GM18858 (cell line): ENCODE measurements at regions not wholly inside any gene's neighbourhood (a gene's known extent, or its start where the extent isn't known, plus 50 kb on each side); places are given as distances from the start of the nearest gene placed in this dataset.
A peak's percentile ranks its signal among the peaks of the same experiment; 100 is the strongest.
"Not testable (repeated sequence)": the region's sequence is repeated elsewhere in the genome, so short reads cannot be mapped to it uniquely, and the experiment has no call there.

Experiments used
- ATAC-seq: cut with Tn5 transposase; IDR thresholded peaks from one replicate; pipeline ENCODE4 v1.9.1; 2021; ENCODE audit not compliant: unreplicated experiment

DNA sequence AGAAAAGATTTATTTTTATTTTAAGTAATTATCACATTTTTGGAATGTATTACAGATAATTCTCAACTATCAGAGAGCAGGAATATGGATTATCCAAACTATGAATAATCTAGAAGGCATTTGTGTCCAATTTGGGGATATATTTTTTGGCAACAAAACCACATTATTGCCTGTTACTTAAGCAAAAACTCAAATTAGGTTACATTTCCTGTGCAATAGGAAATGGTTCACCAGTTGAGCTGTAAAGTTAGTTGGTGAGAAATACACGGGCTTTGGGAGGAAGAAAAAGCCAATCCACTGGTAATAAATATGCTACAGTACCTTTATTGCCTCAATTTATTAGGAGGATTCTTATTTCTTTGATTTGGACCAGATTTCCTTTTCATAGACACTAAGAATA is 1075.2 kb downstream of the PCDH9 start:
- ATAC-seq = no peak

DNA sequence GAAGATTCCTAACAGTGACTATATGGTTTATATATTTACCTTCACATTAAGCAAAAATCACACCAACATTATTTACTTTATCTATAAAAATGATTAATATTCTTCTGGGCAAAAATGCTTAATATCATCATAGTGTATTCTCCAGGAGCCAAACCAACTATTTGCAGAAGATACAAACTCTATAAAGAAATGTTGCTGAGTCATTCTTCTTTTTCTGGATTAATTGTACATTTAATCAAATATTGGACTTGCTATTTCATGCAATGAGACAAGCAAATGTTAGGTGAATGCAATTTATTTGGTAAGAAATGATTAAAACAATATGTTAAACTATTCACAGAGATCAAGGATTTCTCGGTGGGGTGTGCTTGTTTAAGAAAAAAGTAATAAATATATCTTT is 1075.8 kb downstream of the PCDH9 start:
- no peak for ATAC-seq

DNA sequence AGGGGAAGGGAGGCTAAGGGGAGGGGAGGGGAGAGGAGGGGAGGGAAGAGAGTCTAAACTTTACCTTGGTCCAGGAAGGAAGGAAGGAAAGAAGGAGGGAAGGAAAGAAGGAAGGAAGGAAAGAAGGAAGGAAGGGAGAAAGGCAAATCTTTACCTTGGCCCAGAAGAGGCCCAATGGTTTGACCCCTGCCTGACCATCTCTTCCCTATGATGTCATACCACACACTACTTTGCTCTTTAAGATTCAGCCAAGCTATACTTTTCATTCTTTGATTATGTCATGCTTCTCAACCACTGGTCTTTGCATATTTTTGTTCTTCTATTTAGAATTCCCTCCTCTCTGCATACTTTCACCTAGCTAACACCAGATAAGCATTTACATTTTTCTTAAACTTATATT is 1077.5 kb downstream of the PCDH9 start:
- no peak for ATAC-seq

DNA sequence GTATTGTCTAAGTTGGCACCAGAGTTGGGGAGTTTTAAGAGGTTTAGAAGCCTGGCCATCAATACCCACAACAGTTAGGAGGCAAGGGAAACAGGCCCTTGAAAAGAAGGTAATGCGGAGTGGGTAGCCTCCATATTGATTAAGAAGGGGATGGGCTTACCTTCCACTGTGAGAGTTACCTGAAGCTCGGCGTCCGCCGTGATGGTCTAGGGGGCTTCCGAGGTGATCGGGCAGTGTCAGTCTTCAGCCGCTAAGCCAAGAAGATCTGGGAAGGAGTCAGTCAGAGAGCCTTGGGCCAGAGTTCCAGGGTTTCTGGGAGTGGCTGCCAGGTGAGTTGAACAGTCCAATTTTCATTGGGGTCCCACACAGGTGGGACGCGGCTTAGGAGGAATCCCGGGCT is 1085.8 kb downstream of the PCDH9 start:
- not testable (repeated sequence) for ATAC-seq

DNA sequence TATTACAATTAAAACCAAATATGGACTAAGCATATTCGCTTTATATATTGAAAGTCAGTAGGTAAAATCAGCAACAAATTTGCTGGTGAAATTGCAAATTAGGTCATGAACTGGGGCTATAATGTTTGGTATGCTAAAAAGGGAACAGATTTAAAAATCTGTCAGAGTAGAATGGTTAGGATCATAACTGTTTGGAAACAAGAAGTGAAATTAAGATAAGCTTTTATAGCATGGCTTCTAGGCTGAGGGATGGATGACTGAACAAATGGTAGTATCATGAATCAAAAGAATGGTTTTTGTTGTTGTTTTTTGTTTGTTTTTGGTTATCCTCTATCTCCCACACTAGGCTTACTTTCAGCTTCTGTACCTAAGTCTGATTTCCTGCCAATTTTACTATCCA is 1090.4 kb downstream of the PCDH9 start:
- ATAC-seq = peak; percentile 19

DNA sequence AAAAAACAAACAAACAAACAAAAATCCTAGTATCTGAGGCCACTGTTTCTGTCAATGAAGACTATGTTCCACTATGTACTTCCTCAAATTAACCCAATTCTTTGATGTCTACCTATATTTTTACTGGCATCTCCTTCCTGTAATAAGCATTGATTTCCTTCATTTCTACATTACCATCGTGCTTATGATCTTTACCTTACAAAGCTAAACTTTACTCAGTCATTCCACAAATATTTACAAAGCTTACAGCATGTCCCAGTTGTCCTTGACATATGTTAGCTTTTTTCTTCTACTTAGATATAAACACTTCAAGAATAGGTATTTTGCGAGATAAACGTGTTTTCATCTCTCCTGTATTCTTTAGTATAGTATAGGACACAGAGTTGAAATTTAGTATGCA is 1090.9 kb downstream of the PCDH9 start:
- no peak for ATAC-seq

DNA sequence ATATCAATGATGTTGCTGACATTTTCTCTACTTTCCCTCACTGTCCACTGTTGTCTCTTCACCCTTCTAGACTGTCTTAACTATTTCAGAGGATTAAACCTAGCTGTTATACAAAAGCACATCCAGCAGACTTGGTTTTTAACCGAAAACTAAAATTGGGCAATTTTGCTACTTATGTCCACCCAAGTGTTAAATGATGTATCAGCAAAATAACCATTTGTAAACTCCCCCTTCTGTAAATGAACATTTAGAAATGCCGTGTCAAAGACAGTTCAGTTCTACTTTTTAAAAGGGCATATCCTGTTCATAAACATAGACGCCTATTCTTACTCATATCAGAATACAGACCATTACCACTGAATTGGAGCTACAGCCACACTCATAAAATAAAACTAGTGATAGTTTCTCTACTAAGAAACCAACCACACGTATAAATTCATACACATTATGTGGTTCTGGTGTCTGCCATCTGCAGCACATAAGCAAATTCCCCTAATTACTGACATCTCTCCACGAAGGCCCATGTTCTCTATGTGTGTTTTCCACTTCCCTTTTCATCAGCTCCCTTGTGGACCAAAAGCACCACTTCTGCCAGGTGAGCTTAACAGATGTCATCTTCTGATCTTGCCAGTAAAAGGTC is 1091.8 kb downstream of the PCDH9 start:
- ATAC-seq = peak; percentile 90

DNA sequence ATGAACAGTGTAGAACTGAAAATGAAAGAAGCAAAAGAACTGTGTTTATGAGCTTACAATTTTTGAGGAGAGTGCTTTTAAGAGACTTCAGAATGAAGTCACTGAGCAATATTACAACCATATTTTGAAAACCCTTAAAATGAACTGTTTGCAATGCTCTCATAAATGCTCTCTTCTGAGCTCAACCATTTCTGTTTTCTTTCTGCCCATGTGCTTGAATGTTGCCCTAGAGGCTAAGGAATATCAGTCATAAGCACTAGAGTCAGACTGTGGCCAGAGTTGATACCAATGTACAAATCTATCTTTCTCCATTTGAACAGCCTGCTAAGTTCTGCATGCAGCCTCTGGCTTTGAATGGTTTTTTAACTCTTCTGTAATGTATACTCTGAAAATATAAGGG is 1092.8 kb downstream of the PCDH9 start:
- peak; percentile 7 for ATAC-seq

DNA sequence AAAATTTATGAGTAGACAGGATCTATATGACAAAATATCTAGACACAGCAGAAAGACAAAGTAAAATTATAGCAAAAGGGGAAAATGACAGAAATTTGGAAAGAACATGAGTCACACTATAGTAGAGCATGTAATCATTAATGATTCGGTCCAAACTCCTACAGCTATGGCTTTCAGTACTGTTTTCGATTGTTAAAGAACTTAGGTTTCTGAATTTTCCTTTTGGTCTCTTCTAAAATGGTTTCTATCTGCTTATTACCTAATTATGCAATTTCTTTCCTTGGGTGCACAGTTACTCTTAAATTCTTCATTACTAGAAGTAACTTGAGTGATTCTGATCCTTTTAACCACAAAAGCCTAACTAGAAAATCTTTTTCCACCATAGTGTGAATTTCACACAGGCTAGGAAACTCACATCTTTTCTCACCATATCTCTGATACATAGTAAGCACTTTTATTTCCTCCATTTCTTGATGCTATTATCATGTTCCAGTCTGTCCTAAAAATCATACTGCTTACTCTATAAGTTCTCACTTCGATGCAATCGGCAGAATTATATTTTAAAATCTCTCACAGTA is 1101.4 kb downstream of the PCDH9 start:
- ATAC-seq = peak; percentile 95

DNA sequence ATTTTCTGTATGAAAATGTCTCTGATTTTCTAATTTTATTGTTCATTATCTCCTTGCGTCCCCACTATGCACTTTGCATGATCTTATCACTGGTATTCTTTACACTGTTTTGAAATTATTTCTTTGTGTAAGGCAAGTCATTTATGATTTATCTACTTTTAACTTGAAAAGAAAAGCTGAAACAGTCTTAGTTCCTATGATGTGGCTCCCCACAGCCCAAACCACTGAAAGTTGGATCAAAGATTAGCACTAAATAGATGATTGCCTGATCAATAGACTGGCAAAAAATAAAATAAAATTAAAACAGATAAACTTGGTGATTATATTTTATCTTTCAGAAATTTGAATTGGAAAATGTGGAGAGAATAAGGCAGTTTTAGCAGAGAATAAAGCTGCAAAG is 1101.9 kb downstream of the PCDH9 start:
- ATAC-seq = no peak

DNA sequence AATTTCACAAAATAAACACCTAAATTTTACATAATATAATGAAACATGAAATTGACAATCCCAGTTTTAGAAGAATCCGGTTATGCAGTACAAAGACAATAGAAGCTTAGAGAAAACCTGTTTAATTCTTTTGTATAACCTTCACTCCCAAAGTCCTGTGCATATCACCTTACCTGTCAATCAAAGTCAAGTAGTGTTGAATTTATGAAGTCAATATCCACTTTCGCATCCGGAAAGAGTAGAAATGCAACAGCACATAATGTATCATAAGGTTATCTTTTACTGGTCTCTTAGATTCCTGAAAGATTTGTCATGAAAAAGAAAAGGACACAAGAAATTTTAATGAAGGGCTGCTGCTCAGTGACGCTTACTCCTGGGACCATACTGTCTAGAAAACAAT is 1112.6 kb downstream of the PCDH9 start:
- no peak for ATAC-seq

DNA sequence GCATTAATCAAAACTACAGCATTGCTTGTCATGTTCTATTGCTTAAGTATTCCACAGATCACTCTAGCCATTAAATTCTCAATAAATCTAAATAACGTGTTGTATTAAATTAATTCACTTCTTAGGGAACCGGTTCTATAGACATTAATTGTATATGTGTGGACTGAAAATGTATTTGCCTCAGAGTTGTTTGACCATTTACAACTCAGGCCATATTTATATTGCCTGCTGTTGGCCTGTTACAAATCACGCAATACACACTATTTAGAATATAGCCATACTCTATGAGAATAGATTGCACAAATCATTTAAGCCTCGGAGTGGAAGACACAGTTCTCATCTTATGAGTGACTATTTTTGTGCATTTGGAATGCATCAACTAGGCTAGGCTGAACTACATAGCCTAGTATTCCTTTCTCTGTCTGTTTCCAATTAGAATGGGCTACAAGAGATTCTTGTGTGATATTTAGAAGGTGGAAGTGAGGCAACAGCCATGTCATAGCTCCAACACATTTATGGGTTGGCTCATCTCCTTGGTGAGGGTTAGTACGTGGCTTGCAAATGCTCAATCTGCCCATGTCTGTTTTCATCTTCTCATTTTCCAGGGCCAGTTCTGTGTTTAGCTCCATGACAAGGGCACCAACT is 1116.1 kb downstream of the PCDH9 start:
- ATAC-seq = no peak

DNA sequence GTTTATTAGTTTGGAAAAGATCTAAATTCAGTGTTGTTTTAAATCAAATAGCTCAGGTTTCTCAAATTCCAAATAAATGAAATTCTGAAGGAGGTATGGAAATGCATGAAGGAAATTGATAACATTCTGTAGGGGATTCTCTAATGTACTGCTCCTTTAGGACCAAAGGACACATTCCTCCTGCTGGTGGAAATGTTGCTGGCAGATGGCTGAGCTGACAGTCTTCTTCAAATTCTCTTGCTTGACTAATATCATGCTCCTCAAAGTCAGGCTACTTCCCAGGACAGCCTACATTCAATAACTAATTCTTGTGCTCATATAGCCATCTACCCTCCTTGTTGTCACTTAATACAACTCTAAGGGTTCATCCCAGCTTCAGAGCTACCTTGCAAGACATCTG is 1118.5 kb downstream of the PCDH9 start:
- ATAC-seq = no peak

DNA sequence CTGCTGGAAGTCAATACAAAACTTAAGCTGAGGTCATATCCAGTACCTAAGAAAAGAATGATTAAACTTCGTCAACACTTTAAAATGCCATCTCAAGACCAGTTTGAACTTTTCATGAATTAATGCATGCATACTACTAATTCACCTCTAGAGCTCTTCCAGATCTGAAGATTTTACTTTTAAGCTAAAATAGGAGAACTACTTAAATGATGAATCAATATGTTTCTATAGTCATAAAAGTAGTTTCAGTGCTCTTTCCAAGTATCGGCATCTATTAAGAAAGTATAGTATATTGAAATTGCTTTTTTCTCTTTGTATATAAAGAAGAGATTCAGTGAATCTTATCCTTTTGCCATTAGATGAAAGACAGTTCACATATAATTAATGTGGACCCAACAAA is 1123.9 kb downstream of the PCDH9 start:
- no peak for ATAC-seq

DNA sequence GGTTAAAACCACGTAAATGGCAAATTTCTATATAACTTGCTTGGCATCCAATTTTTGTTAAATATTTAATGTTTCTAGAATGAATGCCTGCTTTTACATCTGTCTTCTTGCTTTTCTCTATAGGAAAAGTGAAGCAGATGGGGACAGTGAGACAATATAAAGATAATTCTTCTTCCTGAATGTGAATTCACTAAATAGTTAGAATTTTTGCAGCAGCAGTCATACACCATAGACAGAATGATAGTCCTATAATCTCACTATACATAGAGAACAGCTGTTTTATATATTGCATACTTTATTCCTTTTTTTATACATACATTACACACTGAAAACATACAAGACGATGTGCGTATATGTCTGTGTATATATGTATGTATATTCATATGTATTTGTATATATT is 1127.3 kb downstream of the PCDH9 start:
- no peak for ATAC-seq

DNA sequence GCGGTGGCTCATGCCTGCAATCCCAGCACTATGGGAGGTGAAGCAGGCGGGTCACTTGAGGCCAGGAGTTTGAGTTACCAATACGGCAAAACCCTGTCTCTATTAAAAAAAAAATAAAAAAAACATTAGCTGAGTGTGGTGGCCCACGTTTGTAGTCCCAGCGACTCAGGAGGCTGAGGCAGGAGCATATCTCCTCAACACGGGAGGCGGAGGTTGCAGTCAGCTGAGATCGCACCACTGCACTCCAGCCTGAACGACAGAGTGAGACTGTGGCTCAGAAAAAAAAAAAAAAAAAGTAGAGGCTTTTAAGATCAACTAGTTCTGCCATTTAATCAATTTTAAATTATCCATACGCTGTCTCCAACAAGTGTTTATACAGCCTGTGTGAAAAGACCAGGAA is 1130.3 kb downstream of the PCDH9 start:
- ATAC-seq = no peak

DNA sequence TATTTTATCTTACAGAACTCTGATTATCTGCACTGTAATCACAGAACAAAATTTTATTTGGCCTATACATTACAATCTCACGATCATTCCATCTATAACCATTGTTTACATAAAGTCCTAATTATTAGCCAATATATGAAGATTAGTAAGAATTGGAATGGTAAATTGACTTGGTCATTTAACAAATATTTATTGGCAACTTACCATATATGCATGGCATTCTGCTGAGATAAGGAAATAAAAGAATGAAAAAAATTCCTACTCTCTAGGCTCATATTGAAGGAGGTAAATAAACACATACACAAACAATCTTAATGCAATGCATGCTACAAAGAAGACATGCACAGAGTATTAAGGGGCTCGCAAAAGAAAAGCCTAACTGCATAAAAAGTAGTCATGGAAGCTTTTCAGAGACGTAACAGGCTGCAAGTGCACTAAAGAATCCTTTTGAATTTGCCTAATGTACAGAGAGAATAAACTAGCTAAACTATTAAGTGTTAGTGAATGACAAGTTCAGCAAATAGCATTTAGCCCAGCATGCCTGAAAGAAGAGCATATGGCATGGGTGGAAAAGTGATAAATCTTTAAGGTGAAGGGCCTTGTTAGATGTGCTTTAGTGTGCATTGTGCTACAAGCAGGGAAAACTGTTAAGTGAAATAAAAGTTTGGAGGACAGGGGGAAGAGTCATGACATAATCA is 1131.1 kb downstream of the PCDH9 start:
- ATAC-seq = no peak

DNA sequence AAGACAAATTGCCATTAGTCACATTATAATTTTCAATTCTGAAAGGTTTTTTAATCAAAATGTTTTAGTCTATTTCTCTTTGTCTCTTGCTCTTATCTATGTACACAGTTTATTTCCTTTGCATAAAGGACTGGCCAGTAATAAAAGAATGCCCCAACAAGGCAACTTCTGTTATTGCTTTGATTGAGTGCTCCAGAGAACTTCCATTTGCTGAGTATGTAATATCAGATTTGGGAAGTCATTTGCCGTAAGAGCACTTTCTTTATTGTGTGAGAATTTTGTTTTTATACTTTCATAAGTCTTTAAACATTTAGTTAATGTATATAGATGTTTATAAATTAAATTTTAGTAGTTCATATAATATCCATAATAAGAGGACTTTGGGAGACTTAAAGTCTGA is 1140.4 kb downstream of the PCDH9 start:
- ATAC-seq = no peak

DNA sequence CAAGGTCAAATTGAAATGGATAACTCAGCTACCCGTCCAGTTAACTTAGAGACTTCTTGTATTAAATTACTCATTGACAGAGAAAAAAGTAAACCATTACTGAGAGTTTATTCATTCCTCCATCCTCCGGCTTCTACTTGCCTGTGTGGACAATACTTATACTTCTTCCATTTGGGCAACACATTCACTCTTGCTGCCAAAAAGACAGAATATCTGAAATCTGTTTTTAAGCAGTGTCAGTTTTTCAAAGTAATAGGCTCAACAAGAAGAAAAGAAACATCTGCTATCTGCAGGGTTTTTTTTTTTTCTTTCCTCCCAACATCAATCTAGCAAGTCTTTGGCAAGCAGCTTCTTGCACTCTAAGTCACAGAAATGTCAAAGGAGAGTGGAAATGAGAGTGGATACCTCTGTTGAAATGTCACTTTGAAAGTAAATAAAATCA is 1142.8 kb downstream of the PCDH9 start:
- no peak for ATAC-seq

DNA sequence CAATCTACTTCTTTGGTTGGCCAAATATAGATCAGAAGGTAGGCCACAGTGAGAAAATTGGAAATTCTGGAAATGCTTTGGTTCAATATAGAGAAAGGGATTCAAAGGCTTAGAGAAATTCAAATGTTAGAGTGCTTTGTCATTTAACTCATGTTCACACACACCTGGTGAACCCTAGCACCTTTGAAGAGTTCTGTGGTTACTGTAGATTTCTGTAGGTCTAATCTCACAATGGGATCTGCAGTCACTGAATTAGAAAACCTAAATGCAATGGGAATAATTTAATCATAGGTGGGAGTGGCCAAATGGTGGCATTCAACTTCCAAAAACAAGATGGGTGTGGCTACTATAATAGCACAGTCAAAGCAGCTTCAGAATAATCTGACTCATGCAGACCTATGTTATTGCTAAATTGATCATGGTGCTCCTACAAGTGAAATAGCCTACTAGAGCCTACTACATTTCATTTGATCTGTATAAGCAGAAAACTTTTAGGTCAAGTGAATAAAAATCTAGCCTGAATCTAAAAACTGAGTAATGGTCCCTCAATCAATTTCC is 1152.9 kb downstream of the PCDH9 start:
- ATAC-seq = no peak

DNA sequence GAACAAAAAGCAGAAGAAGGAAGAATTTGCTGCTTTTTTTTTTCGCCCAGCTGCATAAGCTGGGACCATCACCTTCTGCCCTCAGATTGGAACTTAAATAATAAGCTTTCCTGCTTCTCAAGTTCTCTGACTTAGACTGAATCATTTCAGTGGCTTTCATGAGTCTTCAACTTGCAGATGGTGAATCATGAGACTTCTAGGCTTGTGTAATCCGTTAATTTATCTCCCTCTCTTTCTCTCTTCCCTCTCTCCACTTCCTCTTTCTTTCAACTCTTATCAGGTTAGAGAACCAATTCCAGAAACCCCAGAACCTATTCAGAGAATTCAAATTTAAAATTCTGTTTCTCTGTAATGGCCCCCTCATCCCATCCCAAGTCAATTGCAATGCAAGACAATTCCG is 1153.7 kb downstream of the PCDH9 start:
- ATAC-seq = no peak
